ENCODE measurements at regions not wholly inside any gene's neighbourhood (a gene's known extent, or its start where the extent isn't known, plus 50 kb on each side); places are given as distances from the start of the nearest gene placed in this dataset.
"Not testable (repeated sequence)": the region's sequence is repeated elsewhere in the genome, so short reads cannot be mapped to it uniquely, and the experiment has no call there.

- no peak for DNase-seq (ENCODE audit: low read depth)
These were observed 620.6 kb downstream of the BCOR start for GRCh38 chrX:39477031-39477761.

- no peak for DNase-seq (ENCODE audit: low read depth)
These were observed 620.0 kb downstream of the BCOR start for GRCh38 chrX:39477762-39478120.

GRCh38 chrX:39479856-39480255 lies 617.9 kb downstream of the BCOR start:
- no peak for DNase-seq (ENCODE audit: low read depth)

GRCh38 chrX:39480963-39481362 lies 616.8 kb downstream of the BCOR start:
- DNase-seq (ENCODE audit: low read depth) = no peak

DNA sequence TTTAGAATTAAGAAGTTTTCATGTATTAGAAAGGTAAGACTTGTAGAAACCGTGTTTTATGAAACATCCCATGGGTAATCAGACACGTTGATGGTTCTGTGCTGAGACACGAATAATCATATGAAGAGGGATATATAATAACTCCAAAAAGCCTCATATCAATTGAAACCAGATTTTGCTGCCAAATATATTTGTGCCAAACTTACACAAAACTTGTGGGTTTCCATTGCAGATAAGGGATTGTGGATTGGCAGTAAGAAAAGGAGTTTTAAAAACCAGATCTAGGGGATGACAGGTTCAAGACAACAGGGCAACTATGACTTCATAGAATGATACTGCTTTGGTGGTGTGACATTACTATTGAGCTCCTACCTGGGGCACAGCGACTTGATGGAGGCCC lies 616.1 kb downstream of the BCOR start:
- no peak for DNase-seq (ENCODE audit: low read depth)

- no peak for DNase-seq (ENCODE audit: low read depth)
These were observed 613.3 kb downstream of the BCOR start for GRCh38 chrX:39484159-39485068.

- DNase-seq (ENCODE audit: low read depth) = no peak
These were observed 610.4 kb downstream of the BCOR start for GRCh38 chrX:39487166-39487968.

- DNase-seq (ENCODE audit: low read depth) = no peak
These were observed 609.8 kb downstream of the BCOR start for GRCh38 chrX:39487969-39488330.

- DNase-seq (ENCODE audit: low read depth) = no peak
These were observed 606.0 kb downstream of the BCOR start for GRCh38 chrX:39491548-39492297.

DNA sequence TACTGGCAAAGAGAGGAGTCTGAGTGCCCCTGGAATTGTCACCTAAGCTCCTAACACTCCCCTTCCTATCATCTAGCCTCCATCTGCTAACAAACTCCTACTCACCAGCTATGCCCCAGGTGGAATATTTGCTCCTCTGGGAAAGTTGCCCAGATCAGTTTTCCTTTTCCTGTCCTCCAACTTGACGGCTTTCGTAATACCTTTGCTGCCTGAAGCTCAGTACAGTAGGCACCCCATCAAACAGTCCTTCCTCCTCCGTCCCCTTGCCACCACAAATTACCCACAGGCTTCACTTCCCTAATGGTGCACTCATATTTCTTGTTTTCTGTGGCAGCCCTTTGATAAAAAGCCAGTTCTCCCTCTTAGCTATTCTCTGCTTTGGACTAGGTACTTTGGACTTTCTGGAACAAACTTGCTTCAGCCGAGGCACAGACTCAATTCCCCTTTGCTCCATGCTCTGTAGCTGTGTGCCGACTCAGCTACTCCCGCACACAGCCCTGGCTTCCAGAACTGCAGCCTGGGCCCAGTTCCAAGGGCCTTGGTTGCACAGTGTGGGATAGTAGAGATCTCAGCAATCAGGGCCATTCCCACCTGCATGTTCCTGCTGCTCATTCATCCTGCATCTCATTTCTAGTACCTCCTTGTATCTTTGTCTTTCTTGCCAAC lies 605.1 kb downstream of the BCOR start:
- DNase-seq (ENCODE audit: low read depth) = no peak

DNA sequence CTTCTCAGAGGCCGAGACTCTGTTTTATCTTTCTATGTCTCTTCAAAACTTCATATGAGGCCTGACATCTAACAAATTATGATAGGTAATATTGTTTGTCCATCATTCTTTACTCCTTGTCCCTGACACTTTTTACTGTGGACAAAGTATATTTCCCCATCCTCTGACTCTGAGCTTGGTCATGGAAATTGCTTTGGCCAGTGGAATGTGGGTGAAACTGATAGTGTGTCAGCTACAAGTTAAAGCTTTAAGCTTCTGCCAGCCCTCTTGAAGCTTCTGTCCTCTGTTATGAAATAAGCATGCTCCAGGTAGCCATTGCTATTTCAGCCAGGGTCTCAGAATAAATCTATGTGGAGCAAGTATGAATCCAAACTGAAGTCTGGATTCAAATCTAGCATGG lies 604.6 kb downstream of the BCOR start:
- DNase-seq (ENCODE audit: low read depth) = no peak

DNA sequence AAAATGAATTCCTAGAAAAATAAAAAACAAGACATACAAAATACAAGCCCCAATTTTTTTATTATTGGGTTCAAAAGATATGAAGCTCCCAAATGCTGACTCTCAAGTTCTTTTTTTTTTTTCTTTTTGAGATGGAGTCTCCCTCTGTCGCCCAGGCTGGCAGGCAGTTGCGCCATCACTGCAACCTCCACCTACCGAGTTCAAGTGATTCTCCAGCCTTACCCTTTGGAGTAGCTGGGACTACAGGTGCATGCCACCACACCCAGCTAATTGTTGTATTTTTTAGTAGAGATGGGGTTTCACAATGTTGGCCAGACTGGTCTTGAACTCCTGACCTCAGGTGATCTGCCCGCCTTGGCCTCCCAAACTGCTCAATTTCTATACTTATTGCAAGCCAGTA lies 600.6 kb downstream of the BCOR start:
- DNase-seq (ENCODE audit: low read depth) = not testable (repeated sequence)

DNA sequence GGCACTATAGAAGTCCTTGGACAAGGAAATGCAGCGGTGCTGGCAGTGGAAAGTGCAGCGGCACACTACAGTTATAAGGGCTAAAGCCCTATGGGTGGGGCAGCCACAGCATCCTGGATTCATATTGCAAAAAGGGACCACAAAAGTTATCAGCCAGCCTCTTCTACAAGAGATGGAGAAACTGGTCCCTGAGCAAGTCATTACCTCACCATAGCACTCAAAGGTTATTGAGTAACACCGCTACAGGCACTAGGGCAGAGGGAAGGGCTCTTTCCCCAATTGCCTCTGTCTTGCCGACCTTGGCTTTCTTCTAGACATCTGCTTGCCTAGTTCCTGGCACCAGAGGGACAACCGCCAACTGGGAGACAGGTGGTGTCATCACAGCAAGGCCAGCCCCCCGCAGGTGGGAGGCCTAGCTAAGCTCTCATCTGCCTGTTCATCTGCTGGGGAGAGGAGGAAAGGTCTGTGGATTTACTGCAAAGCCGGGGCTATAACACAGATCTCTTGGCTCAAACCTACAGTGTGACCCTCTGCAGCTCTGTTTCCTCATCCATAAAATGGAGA lies 600.0 kb downstream of the BCOR start:
- DNase-seq (ENCODE audit: low read depth) = no peak

DNA sequence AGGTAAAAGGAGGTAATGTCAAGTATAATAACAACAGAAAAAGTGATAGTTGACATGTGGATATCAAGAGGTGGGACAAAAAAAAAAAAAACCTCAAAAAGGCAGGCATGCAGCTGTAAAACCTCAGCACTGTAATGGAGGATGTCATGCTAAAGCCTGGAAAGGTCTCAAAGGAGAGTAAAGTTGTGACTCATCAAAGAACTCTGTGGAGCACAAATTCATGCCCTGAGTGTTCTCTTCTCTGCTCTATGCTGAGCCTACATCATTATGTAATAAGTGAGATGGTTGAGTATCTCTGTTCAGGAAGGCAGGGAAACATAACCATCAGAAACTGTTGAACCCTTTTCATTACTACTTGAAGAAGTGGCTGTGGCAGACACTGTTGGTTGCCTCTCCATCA lies 597.8 kb downstream of the BCOR start:
- DNase-seq (ENCODE audit: low read depth) = no peak

- no peak for DNase-seq (ENCODE audit: low read depth)
These were observed 595.9 kb downstream of the BCOR start for GRCh38 chrX:39501822-39502221.

GRCh38 chrX:39502486-39502885 lies 595.3 kb downstream of the BCOR start:
- DNase-seq (ENCODE audit: low read depth) = no peak

- DNase-seq (ENCODE audit: low read depth) = no peak
These were observed 593.5 kb downstream of the BCOR start for GRCh38 chrX:39504227-39504626.

DNA sequence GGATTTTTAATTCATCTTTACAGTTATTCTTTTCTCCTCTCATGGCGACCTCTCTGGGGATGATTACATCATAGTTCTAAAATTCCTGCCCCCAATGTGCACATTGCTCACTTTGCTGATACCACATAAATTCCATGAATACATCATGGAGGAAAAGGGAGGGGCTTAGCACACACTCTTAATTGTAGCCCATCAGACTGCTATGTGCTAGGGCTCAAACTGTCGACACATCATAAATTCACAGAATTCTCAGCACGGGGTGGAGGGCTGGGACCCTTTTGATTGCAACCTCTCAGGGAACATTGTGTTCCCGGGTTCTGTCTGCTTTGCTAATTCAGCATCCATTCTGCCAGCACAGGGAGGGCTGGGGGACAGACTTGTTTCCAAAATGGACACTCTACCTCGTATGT lies 592.9 kb downstream of the BCOR start:
- DNase-seq (ENCODE audit: low read depth) = no peak

- DNase-seq (ENCODE audit: low read depth) = no peak
These were observed 591.6 kb downstream of the BCOR start for GRCh38 chrX:39506131-39506530.

GRCh38 chrX:39507034-39507433 lies 590.7 kb downstream of the BCOR start:
- DNase-seq (ENCODE audit: low read depth) = no peak

Measured in amniotic epithelial cell (primary cell).